Activated CD4-positive, alpha-beta T cell treated with anti-CD3 and anti-CD28 coated beads, Interleukin-2, amount 10 ng/mL, durations not matched to agents 7 days and 5 days (primary cell): ENCODE measurements at regions not wholly inside any gene's neighbourhood (a gene's known extent, or its start where the extent isn't known, plus 50 kb on each side); places are given as distances from the start of the nearest gene placed in this dataset.
"Not testable (repeated sequence)": the region's sequence is repeated elsewhere in the genome, so short reads cannot be mapped to it uniquely, and the experiment has no call there.

Source experiments
- CTCF ChIA-PET: fragments of 350-600 bp; sonication (Branson Sonifier 250); formaldehyde crosslinking; loops from one replicate; lab custom pipeline; 2021; ENCODE audit warnings: antibody characterized with exemption; lab: Charles Lee
- POLR2A ChIA-PET: fragments of 350-600 bp; sonication (Branson Sonifier 250); formaldehyde crosslinking; loops from one replicate; lab custom pipeline; 2021; ENCODE audit warnings: antibody characterized with exemption; lab: Charles Lee
- DNase-seq: peaks from one replicate; pipeline ENCODE4 v3.0.0-alpha.2; 2020
- H3K27ac Mint-ChIP-seq: one replicate; pipeline ENCODE4 v1.8.0; 2021; ENCODE audit warnings: mild to moderate bottlenecking, moderate library complexity, mixed read lengths
- H3K27me3 Mint-ChIP-seq: one replicate; pipeline ENCODE4 v1.8.0; 2021; ENCODE audit warnings: mixed read lengths
- H3K36me3 Mint-ChIP-seq: one replicate; pipeline ENCODE4 v1.8.0; 2021; ENCODE audit warnings: low read depth, mixed read lengths
- H3K4me1 Mint-ChIP-seq: one replicate; pipeline ENCODE4 v1.8.0; 2021; ENCODE audit warnings: mixed read lengths
- H3K4me3 Mint-ChIP-seq: one replicate; pipeline ENCODE4 v1.8.0; 2021; ENCODE audit warnings: mild to moderate bottlenecking, moderate library complexity, mixed read lengths
- H3K9me3 Mint-ChIP-seq: one replicate; pipeline ENCODE4 v1.8.0; 2021; ENCODE audit warnings: mixed read lengths

DNA sequence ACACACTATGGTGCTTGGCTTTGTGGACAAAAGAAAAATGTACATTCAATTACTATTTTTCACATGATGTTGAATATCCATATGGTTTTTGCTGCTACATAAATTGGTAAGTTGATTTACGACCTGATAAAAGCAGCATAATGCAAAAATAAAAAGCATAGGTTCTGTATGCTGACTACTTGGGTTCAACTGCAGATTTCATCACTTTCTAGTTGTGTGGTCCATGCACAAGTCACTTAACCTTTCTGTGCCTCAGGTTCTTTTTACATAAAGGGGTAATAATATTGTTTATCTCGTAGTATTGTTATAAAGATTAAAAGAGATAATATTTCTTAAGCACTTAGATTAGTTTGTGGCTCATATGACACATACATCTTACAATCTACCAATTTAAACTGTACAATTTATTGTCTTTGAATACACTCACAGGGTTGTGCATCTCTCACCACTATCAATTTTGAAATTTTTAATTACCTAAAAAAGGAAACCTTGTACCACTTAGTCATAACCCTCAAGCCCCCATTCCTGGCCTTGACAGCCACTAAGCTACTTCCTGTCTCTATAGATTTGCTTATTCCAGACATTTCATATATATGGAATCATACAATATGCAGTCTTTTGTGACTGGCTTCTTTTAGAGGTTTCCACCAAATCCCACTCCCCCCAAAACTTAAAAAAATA lies 1443.9 kb downstream of the SUCLG1 start:
- Mint-ChIP-seq H3K36me3 (no peaks in the 10 kb centered on the region), H3K27me3 (no peaks in the 10 kb centered on the region), H3K4me3 (no peak overlapping the region), H3K27ac (no peak overlapping the region), H3K4me1 (no peaks in the 10 kb centered on the region), H3K9me3 (no peaks in the 10 kb centered on the region)
- CTCF ChIA-PET: no interaction called here
- no peak for DNase-seq
- POLR2A ChIA-PET: no interaction called here

DNA sequence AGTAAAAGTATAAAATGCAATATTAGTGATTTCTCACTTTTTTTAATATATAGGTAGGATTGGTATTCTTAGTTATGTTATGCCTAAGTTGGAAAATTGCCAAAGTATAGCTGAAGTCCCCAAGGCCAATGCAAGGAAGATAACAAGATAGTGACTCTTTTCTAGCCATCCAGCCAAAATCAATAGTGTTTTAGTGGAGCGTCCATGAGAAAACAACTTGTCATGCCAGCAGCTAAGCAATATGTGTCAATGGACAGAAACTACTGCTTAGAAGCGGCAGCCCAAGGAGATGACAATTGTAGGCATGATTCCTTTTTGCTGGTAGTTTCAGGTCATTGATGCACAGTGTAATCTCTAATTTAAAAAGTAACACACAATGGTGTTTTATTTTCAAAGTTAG lies 1444.6 kb downstream of the SUCLG1 start:
- no peaks in the 10 kb centered on the region for H3K4me1 Mint-ChIP-seq
- DNase-seq: no peak
- H3K27me3 Mint-ChIP-seq: no peaks in the 10 kb centered on the region
- H3K36me3 Mint-ChIP-seq: no peaks in the 10 kb centered on the region
- POLR2A ChIA-PET: no interaction called here
- no peak overlapping the region for H3K27ac Mint-ChIP-seq
- CTCF ChIA-PET: no interaction called here
- H3K4me3 Mint-ChIP-seq: no peak overlapping the region
- H3K9me3 Mint-ChIP-seq: no peaks in the 10 kb centered on the region

DNA sequence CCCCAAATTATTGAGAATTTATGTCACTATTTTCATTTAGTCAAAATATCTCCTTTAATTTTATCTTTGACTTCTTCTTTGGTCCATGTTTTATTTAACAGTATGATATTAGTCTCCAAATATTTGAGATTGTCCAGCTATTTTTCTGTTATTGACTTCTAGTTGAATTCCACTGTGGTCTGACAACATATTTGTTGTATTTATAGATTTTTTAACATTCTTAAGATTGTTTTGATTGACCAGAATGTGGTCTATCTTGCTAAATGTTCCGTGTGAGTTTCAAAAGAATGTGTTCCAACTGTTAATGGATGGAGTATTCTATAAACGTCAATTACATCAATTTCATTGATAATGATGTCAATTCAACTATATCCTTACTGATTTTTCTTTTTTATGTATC lies 1452.1 kb downstream of the SUCLG1 start:
- Mint-ChIP-seq H3K4me3 (no peak overlapping the region), H3K36me3 (no peaks in the 10 kb centered on the region), H3K27me3 (no peaks in the 10 kb centered on the region), H3K27ac (no peak overlapping the region), H3K4me1 (no peaks in the 10 kb centered on the region), H3K9me3 (no peaks in the 10 kb centered on the region)
- POLR2A ChIA-PET: no interaction called here
- no peak for DNase-seq
- CTCF ChIA-PET: no interaction called here

DNA sequence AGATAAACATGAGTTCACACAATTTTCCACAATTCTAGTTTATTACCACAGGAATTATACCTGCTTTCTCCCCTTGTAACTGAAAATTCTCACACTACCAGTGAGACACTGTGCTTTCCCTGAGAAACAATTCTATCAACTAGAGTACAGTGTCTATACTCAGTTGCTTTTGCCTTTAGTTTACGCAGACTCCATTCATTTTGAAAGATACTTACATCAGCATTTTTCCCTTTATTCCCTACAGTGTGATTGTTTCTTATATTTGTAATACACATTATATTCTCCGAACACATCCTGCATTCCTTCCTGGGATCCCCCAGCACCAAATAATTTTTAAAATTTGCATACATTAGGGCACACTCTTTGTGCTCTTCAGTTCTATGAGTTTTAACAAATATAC lies 1455.5 kb downstream of the SUCLG1 start:
- no peaks in the 10 kb centered on the region for H3K27me3 Mint-ChIP-seq
- POLR2A ChIA-PET: no interaction called here

DNA sequence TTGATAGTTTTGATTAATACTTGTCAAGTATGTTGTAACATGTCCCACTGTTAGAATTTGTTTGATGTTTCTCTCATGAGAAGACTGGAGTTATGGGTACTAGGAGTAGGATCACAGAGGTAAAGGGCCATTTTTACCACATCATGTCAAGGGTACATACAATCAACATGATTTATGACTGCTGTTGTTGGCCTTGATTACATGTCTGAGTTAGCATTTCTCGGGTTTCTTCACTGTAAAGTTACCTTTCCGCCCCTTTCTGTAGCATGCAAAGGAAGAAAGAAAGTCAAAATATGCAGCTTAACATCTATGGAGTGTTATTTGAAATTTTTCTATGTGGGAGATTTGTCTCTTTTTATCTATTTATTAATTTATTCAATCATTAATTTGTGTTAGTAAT lies 1456.4 kb downstream of the SUCLG1 start:
- POLR2A ChIA-PET: no interaction called here
- H3K4me3 Mint-ChIP-seq: no peak overlapping the region
- H3K9me3 Mint-ChIP-seq: peaks cover 2% of the 10 kb centered on the region
- CTCF ChIA-PET: no interaction called here
- no peaks in the 10 kb centered on the region for H3K27me3 Mint-ChIP-seq
- no peaks in the 10 kb centered on the region for H3K4me1 Mint-ChIP-seq
- no peaks in the 10 kb centered on the region for H3K36me3 Mint-ChIP-seq
- DNase-seq: no peak
- H3K27ac Mint-ChIP-seq: no peak overlapping the region

More for the DNA sequence above, 1455.5 kb downstream of the SUCLG1 start:
- no peak overlapping the region for H3K4me3 Mint-ChIP-seq
- peaks cover 2% of the 10 kb centered on the region for H3K9me3 Mint-ChIP-seq
- H3K27ac Mint-ChIP-seq: no peak overlapping the region
- H3K36me3 Mint-ChIP-seq: no peaks in the 10 kb centered on the region
- CTCF ChIA-PET: no interaction called here
- no peak for DNase-seq
- no peaks in the 10 kb centered on the region for H3K4me1 Mint-ChIP-seq

DNA sequence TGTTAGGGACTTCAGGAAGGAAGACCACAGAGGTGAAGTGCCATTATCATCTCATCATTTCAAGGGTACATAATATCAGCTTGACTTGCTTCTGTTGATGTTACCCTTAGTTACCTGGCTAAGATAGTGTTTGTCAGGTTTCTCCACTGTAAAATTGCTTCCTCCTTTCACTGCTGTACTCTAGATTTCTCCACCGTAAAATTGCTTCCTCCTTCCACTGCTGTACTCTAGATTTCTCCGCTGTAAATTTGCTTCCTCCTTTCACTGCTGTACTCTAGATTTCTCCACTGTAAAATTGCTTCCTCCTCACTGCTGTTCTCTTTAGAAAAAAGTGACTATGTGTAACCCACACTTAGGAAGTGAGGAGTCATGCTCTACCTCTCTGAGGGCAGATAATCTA lies 1460.3 kb downstream of the SUCLG1 start:
- Mint-ChIP-seq H3K27ac (no peak overlapping the region), H3K4me3 (no peak overlapping the region), H3K27me3 (no peaks in the 10 kb centered on the region), H3K9me3 (peaks cover 2% of the 10 kb centered on the region), H3K36me3 (no peaks in the 10 kb centered on the region), H3K4me1 (no peaks in the 10 kb centered on the region)
- ChIA-PET CTCF (no interaction called here), POLR2A (no interaction called here)
- DNase-seq: no peak

DNA sequence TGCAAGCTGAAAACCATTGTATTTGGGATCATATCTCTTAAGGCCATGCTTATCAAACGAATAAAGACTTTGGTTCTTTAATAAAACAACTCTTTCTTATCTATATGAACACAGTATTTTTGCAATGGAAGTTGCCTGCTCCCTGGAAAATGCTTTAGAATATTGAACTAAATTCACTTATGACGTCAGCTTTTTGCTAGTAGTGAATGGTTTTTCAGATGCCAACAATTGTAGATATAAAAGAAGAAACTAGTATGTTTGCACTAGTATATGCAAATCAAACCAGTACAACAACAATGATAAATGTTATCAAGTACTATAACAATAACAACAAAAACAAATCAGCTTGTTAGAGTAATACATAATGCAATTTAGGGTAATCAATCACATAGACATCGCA lies 1462.9 kb downstream of the SUCLG1 start:
- no peaks in the 10 kb centered on the region for H3K4me1 Mint-ChIP-seq
- H3K27ac Mint-ChIP-seq: no peak overlapping the region
- CTCF ChIA-PET: no interaction called here
- POLR2A ChIA-PET: no interaction called here
- H3K9me3 Mint-ChIP-seq: peaks cover 2% of the 10 kb centered on the region
- H3K36me3 Mint-ChIP-seq: no peaks in the 10 kb centered on the region
- no peaks in the 10 kb centered on the region for H3K27me3 Mint-ChIP-seq
- no peak for DNase-seq
- H3K4me3 Mint-ChIP-seq: no peak overlapping the region

DNA sequence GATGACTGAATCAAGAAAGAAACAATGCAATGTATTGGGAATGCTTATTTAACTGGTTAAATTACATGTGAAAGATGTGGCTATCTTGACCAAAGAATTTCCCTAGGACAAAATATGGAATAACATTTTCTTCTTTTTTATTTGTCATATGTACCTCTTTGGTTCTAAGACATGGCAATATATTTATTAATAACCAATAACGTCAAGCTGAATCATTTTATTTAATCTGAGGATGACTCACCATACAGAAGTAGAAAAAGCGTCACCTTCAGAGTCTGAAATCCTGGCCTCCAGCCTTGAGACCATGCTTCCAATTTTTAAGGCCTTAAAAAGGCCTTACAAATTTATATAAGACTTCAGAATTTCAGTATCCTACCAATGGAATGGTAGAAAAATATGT lies 1464.9 kb downstream of the SUCLG1 start:
- H3K36me3 Mint-ChIP-seq: no peaks in the 10 kb centered on the region
- no peaks in the 10 kb centered on the region for H3K27me3 Mint-ChIP-seq
- DNase-seq: no peak
- no peak overlapping the region for H3K27ac Mint-ChIP-seq
- no peak overlapping the region for H3K4me3 Mint-ChIP-seq
- CTCF ChIA-PET: no interaction called here
- H3K4me1 Mint-ChIP-seq: no peaks in the 10 kb centered on the region
- no peaks in the 10 kb centered on the region for H3K9me3 Mint-ChIP-seq
- POLR2A ChIA-PET: interaction anchor here (0.5 kb wide), 1 partner anchor 193 kb away, joined by 3 read pairs; no protein-coding TSS in a partner anchor

DNA sequence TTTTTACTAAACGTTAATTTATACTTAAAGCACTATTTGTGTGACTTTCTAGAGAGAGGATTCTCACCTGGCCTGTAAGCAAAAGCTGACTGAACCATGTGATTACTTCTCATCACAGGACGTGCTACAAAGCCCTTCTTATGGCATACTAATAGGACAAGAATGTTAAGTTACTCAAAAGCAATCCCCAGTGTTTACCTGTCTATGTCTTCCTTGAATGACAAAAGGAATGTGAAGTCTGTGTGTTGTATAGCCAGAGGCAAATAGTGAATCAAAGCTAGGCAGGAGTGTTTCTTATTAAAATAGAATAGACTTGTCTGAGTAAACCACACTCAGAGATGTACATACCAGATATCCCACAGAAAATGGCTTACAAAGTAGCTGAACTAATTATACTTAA lies 1465.5 kb downstream of the SUCLG1 start:
- Mint-ChIP-seq H3K27ac (no peak overlapping the region), H3K4me3 (no peak overlapping the region), H3K36me3 (no peaks in the 10 kb centered on the region), H3K4me1 (no peaks in the 10 kb centered on the region), H3K9me3 (no peaks in the 10 kb centered on the region), H3K27me3 (no peaks in the 10 kb centered on the region)
- POLR2A ChIA-PET: interaction anchor here (0.5 kb wide), 1 partner anchor 193 kb away, joined by 3 read pairs; no protein-coding TSS in a partner anchor
- DNase-seq: no peak
- CTCF ChIA-PET: no interaction called here

DNA sequence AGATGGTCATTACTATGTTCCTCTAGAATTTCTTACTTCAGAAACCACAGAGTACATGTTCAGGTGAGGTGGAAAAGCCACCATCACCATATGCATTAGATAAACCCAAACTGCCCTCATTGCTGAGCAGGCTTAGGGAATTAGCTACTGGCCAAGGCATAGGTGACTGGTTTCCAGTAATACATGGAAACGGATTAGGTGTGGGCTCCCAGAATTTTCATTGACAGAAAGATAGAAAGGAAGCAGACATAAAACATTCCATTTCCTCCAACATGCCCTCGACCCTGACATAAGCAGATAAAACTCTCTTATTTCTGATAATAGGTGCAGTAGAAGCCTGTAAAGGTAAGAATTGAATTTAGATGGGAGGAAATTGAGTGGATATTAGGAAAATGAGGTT lies 1466.1 kb downstream of the SUCLG1 start:
- Mint-ChIP-seq H3K9me3 (no peaks in the 10 kb centered on the region), H3K27me3 (no peaks in the 10 kb centered on the region), H3K27ac (no peak overlapping the region), H3K4me3 (no peak overlapping the region), H3K4me1 (no peaks in the 10 kb centered on the region), H3K36me3 (no peaks in the 10 kb centered on the region)
- POLR2A ChIA-PET: no interaction called here
- no peak for DNase-seq
- CTCF ChIA-PET: no interaction called here

DNA sequence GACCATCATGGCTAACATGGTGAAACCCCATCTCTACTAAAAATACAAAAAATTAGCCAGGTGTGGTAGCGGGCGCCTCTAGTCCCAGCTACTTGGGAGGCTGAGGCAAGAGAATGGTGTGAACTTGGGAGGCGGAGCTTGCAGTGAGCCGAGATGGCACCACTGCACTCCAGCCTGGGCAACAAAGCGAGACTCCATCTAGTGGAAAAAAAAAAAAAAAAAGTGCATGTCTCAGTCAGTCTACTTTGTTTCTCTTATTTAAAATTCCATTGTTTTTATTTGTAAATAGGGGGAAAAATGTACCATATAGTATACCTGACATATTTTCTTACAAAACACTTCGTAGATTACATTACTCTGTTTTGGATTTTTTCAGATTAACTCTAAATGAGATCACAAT lies 1471.4 kb downstream of the SUCLG1 start:
- H3K27ac Mint-ChIP-seq, H3K4me3 Mint-ChIP-seq, CTCF ChIA-PET, H3K9me3 Mint-ChIP-seq, H3K4me1 Mint-ChIP-seq, H3K36me3 Mint-ChIP-seq, POLR2A ChIA-PET, H3K27me3 Mint-ChIP-seq, DNase-seq: not testable (repeated sequence)

DNA sequence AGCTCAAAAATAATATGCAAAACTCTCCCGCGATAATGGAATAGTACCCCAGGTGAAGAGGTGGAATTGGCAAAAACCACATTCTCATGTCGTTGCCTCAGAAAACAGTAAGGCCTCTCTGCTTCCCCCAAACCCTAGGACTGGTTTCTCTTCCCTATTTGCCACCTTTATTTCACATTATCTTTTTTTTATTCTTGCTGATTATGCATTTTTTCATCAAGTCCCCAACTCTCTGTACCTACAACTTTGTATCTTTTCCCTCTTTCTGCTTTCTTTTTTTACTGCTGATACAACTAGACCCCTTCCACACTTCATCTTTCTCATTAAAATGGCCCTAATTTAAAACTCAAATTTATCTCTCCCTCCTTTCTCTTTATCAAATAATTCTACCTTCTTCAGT lies 1472.2 kb downstream of the SUCLG1 start:
- no peak for DNase-seq
- Mint-ChIP-seq H3K4me1 (no peaks in the 10 kb centered on the region), H3K4me3 (no peak overlapping the region), H3K9me3 (peaks cover 9% of the 10 kb centered on the region), H3K27ac (no peak overlapping the region), H3K27me3 (no peaks in the 10 kb centered on the region), H3K36me3 (no peaks in the 10 kb centered on the region)
- ChIA-PET CTCF (no interaction called here), POLR2A (no interaction called here)

DNA sequence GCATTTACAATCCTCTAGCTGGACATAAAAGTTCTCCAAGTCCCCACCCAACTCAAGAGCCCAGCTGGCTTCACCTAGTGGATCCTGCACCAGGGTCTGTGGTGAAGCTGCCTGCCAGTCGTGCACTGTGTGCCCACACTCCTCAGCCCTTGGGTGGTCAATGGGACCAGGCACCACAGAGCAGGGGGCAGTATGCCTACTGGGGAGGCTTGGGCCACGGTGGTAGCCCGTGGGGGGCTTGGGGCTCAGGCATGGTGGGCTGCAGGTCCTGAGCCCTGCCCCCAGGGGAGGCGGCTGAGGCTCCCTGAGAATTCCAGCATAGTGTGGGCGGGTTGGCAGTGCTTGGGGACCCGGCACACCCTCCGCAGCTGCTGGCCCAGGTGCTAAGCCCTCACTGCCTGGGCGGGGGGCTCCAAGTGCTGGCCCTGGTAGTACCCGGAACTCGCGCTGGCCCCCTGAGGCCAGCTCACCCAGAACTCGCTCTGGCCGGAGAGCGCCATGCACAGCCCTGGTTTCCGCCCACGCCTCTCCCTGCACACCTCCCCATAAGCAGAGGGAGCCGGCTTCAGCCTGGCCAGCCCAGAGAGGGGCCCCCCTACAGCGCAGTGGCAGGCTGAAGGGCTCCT lies 1473.4 kb downstream of the SUCLG1 start:
- no peak for DNase-seq
- CTCF ChIA-PET: no interaction called here
- POLR2A ChIA-PET: no interaction called here
- Mint-ChIP-seq H3K9me3 (peaks cover 10% of the 10 kb centered on the region), H3K27ac (no peak overlapping the region), H3K27me3 (no peaks in the 10 kb centered on the region), H3K36me3 (no peaks in the 10 kb centered on the region), H3K4me1 (no peaks in the 10 kb centered on the region), H3K4me3 (no peak overlapping the region)

DNA sequence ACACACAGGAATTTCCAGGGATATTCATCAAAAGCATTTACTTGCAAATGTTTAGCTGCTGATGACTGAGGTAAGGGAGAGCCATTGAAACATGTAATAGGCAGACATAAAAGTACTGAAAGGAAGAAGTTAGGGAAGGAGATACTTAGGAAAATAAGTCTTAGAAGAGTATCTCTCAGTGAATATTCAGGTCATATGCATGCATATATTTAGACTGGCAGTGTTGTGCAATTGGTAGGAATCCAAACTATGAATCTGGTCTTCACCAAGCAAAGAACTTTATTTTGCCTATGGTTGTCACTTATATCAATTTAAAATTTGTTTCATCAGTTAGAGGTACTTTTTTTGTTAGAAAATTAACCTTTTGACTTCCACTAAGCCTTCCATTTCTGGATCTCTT lies 1490.7 kb downstream of the SUCLG1 start:
- Mint-ChIP-seq H3K27ac (no peak overlapping the region), H3K36me3 (no peaks in the 10 kb centered on the region), H3K4me1 (no peaks in the 10 kb centered on the region), H3K4me3 (no peak overlapping the region), H3K9me3 (peaks cover 5% of the 10 kb centered on the region), H3K27me3 (no peaks in the 10 kb centered on the region)
- ChIA-PET POLR2A (no interaction called here), CTCF (no interaction called here)
- no peak for DNase-seq
